ENCODE measurements at regions not wholly inside any gene's neighbourhood (a gene's known extent, or its start where the extent isn't known, plus 50 kb on each side); places are given as distances from the start of the nearest gene placed in this dataset.
"Not testable (repeated sequence)": the region's sequence is repeated elsewhere in the genome, so short reads cannot be mapped to it uniquely, and the experiment has no call there.

DNA sequence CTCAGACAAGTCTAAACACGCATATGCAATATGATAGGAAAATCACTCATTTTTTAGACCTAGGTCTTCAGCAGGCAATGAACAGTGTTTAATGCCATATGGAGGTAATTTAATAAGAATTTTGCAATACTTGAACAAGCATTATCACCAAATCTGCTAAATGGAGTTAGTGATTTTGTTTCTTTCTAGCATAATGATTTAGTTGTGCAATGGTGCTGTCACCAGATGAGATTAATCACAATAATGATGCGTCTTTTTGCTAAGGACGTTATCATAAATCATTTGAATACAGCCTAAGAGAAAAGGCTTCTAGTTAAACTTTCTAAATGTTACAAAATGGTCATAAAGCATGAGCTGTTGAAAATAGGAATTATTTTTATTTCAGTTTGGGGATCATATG lies 170.0 kb upstream of the SLC16A7 start:
- Histone ChIP-seq H3K4me1 (ENCODE audit: insufficient read depth, low read length, poor library complexity, severe bottlenecking) (no peaks in the 10 kb centered on the region), H3K36me3 (ENCODE audit: insufficient read depth, low read length) (no peaks in the 10 kb centered on the region), H3K79me2 (ENCODE audit: insufficient read depth, low read length) (no peaks in the 10 kb centered on the region), H3F3A (ENCODE audit: low read depth) (no peaks in the 10 kb centered on the region), H2AFZ (ENCODE audit: low read length) (no peak overlapping the region), H3K4me2 (ENCODE audit: low read depth, low read length, poor library complexity, severe bottlenecking) (no peak overlapping the region), H3K9ac (ENCODE audit: low read depth, low read length, poor library complexity, severe bottlenecking) (no peak overlapping the region), H3K9me3 (ENCODE audit: insufficient read depth, low read depth, low read length) (no peaks in the 10 kb centered on the region), H3K4me3 (ENCODE audit: low read length, poor library complexity, severe bottlenecking) (no peak overlapping the region), H4K20me1 (ENCODE audit: insufficient read depth, low read length, poor library complexity, severe bottlenecking) (no peaks in the 10 kb centered on the region), H3K9me2 (replicated peaks; ENCODE audit: low read depth, low read length) (no peaks in the 10 kb centered on the region), H3K27me3 (ENCODE audit: insufficient read depth, low read length, poor library complexity, severe bottlenecking) (no peaks in the 10 kb centered on the region)
- no peak for TF ChIP-seq EZH2phosphoT487 (IDR thresholded peaks at IDR 0.05; ENCODE audit: borderline replicate concordance)
- TF ChIP-seq, protein P1, sequence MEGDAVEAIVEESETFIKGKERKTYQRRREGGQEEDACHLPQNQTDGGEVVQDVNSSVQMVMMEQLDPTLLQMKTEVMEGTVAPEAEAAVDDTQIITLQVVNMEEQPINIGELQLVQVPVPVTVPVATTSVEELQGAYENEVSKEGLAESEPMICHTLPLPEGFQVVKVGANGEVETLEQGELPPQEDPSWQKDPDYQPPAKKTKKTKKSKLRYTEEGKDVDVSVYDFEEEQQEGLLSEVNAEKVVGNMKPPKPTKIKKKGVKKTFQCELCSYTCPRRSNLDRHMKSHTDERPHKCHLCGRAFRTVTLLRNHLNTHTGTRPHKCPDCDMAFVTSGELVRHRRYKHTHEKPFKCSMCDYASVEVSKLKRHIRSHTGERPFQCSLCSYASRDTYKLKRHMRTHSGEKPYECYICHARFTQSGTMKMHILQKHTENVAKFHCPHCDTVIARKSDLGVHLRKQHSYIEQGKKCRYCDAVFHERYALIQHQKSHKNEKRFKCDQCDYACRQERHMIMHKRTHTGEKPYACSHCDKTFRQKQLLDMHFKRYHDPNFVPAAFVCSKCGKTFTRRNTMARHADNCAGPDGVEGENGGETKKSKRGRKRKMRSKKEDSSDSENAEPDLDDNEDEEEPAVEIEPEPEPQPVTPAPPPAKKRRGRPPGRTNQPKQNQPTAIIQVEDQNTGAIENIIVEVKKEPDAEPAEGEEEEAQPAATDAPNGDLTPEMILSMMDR (conservative IDR thresholded peaks at IDR 0.05; ENCODE audit: low read length), result no peak

DNA sequence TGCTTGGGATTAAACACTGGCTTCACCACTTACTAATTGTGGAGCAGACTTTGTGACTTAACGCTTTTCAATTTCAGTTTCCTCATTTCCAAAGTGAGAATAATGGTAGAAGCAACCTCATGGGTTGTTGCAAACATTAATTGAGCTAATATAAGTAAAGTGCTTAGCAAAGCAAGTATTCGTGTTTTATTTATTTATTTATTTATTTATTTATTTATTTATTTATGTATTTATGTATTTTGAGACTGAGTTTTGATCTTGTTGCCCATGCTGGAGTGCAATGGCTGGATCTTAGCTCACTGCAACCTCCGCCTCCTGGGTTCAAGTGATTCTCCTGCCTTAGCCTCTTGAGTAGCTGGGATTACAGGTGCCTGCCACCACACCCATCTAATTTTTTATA lies 171.2 kb upstream of the SLC16A7 start:
- not testable (repeated sequence) for H3K9me2 ChIP-seq (replicated peaks; ENCODE audit: low read depth, low read length); H3K79me2 ChIP-seq (ENCODE audit: insufficient read depth, low read length); H3K36me3 ChIP-seq (ENCODE audit: insufficient read depth, low read length); H2AFZ ChIP-seq (ENCODE audit: low read length); H3K4me3 ChIP-seq (ENCODE audit: low read length, poor library complexity, severe bottlenecking); H4K20me1 ChIP-seq (ENCODE audit: insufficient read depth, low read length, poor library complexity, severe bottlenecking); H3K27me3 ChIP-seq (ENCODE audit: insufficient read depth, low read length, poor library complexity, severe bottlenecking); H3K9ac ChIP-seq (ENCODE audit: low read depth, low read length, poor library complexity, severe bottlenecking); H3F3A ChIP-seq (ENCODE audit: low read depth); H3K4me2 ChIP-seq (ENCODE audit: low read depth, low read length, poor library complexity, severe bottlenecking); H3K9me3 ChIP-seq (ENCODE audit: insufficient read depth, low read depth, low read length); H3K4me1 ChIP-seq (ENCODE audit: insufficient read depth, low read length, poor library complexity, severe bottlenecking)

- Histone ChIP-seq H3K4me1 (ENCODE audit: insufficient read depth, low read length, poor library complexity, severe bottlenecking) (no peaks in the 10 kb centered on the region), H3K4me3 (ENCODE audit: low read length, poor library complexity, severe bottlenecking) (no peak overlapping the region), H2AFZ (ENCODE audit: low read length) (no peak overlapping the region), H3K79me2 (ENCODE audit: insufficient read depth, low read length) (no peaks in the 10 kb centered on the region), H3K36me3 (ENCODE audit: insufficient read depth, low read length) (no peaks in the 10 kb centered on the region), H3K27me3 (ENCODE audit: insufficient read depth, low read length, poor library complexity, severe bottlenecking) (no peaks in the 10 kb centered on the region), H3K9me3 (ENCODE audit: insufficient read depth, low read depth, low read length) (no peaks in the 10 kb centered on the region), H3K9me2 (replicated peaks; ENCODE audit: low read depth, low read length) (no peaks in the 10 kb centered on the region), H3K4me2 (ENCODE audit: low read depth, low read length, poor library complexity, severe bottlenecking) (no peak overlapping the region), H3K9ac (ENCODE audit: low read depth, low read length, poor library complexity, severe bottlenecking) (no peak overlapping the region), H4K20me1 (ENCODE audit: insufficient read depth, low read length, poor library complexity, severe bottlenecking) (no peaks in the 10 kb centered on the region), H3F3A (ENCODE audit: low read depth) (no peaks in the 10 kb centered on the region)
- no peak for TF ChIP-seq EZH2phosphoT487 (IDR thresholded peaks at IDR 0.05; ENCODE audit: borderline replicate concordance)
- TF ChIP-seq, protein P1 (conservative IDR thresholded peaks at IDR 0.05; ENCODE audit: low read length), result no peak
These were observed 181.8 kb upstream of the SLC16A7 start for GRCh38 chr12:59414051-59414450.

DNA sequence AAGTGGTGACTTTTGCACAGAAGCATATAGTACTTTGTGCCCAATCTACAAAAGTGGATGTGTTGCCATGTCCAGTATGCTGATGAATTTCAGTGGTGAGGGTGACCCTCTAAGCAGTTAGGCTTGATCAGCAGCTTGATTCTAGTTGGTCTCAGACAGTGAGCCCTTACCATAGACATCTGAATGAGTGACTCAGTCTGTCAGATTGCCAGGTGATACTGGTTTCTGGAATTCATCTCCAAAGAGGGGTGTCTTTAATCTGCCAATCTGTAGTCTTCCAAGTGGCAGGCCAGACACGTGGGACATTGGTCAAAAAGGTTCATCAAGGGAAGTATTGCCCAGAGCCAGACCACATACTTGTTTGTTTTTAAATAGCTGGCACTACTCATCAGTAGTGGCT lies 187.4 kb upstream of the SLC16A7 start:
- Histone ChIP-seq H3F3A (ENCODE audit: low read depth) (no peaks in the 10 kb centered on the region), H4K20me1 (ENCODE audit: insufficient read depth, low read length, poor library complexity, severe bottlenecking) (no peaks in the 10 kb centered on the region), H3K9ac (ENCODE audit: low read depth, low read length, poor library complexity, severe bottlenecking) (no peak overlapping the region), H3K9me3 (ENCODE audit: insufficient read depth, low read depth, low read length) (no peaks in the 10 kb centered on the region), H3K27me3 (ENCODE audit: insufficient read depth, low read length, poor library complexity, severe bottlenecking) (no peaks in the 10 kb centered on the region), H3K79me2 (ENCODE audit: insufficient read depth, low read length) (no peaks in the 10 kb centered on the region), H3K4me1 (ENCODE audit: insufficient read depth, low read length, poor library complexity, severe bottlenecking) (no peaks in the 10 kb centered on the region), H3K36me3 (ENCODE audit: insufficient read depth, low read length) (no peaks in the 10 kb centered on the region), H3K9me2 (replicated peaks; ENCODE audit: low read depth, low read length) (no peaks in the 10 kb centered on the region), H3K4me3 (ENCODE audit: low read length, poor library complexity, severe bottlenecking) (no peak overlapping the region), H3K4me2 (ENCODE audit: low read depth, low read length, poor library complexity, severe bottlenecking) (no peak overlapping the region), H2AFZ (ENCODE audit: low read length) (no peak overlapping the region)
- TF ChIP-seq, protein P1 (conservative IDR thresholded peaks at IDR 0.05; ENCODE audit: low read length), result no peak
- TF ChIP-seq EZH2phosphoT487 (IDR thresholded peaks at IDR 0.05; ENCODE audit: borderline replicate concordance), result no peak
